ENCODE measurements at regions not wholly inside any gene's neighbourhood (a gene's known extent, or its start where the extent isn't known, plus 50 kb on each side); places are given as distances from the start of the nearest gene placed in this dataset.
"Not testable (repeated sequence)": the region's sequence is repeated elsewhere in the genome, so short reads cannot be mapped to it uniquely, and the experiment has no call there.

GRCh38 chr13:46463719-46464118 lies 76.7 kb upstream of the RUBCNL start:
- DNase-seq, result no peak

GRCh38 chr13:46460223-46460622 lies 73.2 kb upstream of the RUBCNL start:
- DNase-seq, result not testable (repeated sequence)

DNA sequence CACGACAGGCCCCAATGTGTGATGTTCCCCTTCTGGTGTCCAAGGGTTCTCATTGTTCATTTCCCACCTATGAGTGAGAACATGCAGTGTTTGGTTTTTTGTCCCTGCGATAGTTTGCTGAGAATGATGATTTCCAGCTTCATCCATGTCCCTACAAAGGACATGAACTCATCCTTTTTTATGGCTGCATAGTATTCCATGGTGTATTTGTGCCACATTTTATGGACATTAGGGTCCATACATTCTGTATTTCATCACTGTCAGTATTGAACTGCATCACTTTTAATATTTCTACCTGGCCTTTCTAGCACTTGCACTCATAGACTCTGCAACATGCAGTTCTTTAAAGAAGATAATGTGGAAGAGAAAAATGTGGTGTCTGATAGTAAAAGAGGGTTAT lies 70.2 kb upstream of the RUBCNL start:
- not testable (repeated sequence) for DNase-seq

GRCh38 chr13:46455924-46456323 lies 68.9 kb upstream of the RUBCNL start:
- DNase-seq, result not testable (repeated sequence)

GRCh38 chr13:46451145-46451544 lies 64.1 kb upstream of the RUBCNL start:
- DNase-seq, result not testable (repeated sequence)

GRCh38 chr13:46449949-46450348 lies 62.9 kb upstream of the RUBCNL start:
- not testable (repeated sequence) for DNase-seq

GRCh38 chr13:46448148-46448547 lies 61.1 kb upstream of the RUBCNL start:
- not testable (repeated sequence) for DNase-seq

DNA sequence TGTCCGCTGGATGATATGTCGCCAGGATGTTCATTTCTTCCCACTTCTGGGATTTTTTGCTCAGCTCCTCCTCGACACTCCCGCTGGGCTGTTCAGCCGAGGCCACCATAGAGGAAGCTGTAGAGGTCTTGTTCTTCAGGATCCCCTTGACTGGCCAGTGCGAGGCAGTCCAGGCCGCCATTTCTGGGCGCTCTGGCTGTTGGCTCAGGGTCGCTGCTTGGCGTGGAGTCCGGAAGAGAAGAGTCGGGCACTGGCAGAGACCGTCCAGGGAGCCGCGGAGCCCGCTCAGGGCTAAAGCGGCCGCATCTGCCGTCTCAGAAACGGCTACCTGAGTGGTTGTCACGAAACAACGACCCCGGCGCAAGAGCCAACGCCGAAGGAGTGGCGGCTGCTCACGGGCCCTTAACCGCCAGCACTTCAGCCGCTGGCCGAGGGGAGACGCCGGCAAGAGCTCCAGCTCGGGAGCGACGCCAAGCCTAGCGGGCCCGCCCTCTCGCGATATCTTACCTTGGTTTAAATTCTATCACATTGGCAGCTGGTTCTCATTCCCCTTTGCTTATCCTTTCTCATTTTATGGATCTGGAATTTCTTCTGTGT lies 50.9 kb upstream of the RUBCNL start:
- not testable (repeated sequence) for DNase-seq

Measured in NCI-H748 treated with DMSO at 0.1 percent for 48 hours (cell line).